ENCODE measurements at regions not wholly inside any gene's neighbourhood (a gene's known extent, or its start where the extent isn't known, plus 50 kb on each side); places are given as distances from the start of the nearest gene placed in this dataset.

DNA sequence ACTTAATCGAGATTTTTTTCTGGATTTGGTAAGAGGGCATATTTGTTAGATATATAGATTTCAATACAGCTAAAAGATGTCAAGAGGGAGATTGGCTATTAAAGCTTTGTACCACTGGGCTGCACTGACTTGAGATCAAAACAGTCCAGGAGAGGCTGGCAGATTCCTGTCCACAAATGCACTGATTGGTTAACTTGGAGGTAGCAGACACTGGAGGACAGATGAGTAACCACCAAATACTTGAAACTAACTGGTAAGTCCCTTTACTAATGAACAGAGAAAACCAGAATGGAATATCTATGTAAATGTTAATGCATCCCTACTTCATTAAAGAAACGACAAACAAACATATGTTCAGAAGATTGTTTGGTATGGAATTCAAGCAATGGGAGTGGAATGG is 416.6 kb downstream of the LRIG3 start:
- intact Hi-C loops (cut with DNase I) = no loop called here
- Histone ChIP-seq H3K27me3 (no peaks in the 10 kb centered on the region), H3K27ac (no peak overlapping the region), H3K4me3 (no peak overlapping the region), H3K9me3 (no peaks in the 10 kb centered on the region), H3K36me3 (no peaks in the 10 kb centered on the region), H3K4me1 (no peaks in the 10 kb centered on the region)
- TF ChIP-seq, protein P1, sequence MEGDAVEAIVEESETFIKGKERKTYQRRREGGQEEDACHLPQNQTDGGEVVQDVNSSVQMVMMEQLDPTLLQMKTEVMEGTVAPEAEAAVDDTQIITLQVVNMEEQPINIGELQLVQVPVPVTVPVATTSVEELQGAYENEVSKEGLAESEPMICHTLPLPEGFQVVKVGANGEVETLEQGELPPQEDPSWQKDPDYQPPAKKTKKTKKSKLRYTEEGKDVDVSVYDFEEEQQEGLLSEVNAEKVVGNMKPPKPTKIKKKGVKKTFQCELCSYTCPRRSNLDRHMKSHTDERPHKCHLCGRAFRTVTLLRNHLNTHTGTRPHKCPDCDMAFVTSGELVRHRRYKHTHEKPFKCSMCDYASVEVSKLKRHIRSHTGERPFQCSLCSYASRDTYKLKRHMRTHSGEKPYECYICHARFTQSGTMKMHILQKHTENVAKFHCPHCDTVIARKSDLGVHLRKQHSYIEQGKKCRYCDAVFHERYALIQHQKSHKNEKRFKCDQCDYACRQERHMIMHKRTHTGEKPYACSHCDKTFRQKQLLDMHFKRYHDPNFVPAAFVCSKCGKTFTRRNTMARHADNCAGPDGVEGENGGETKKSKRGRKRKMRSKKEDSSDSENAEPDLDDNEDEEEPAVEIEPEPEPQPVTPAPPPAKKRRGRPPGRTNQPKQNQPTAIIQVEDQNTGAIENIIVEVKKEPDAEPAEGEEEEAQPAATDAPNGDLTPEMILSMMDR (IDR thresholded peaks at IDR 0.05) = no peak
- DNase-seq (ENCODE audit: low spot score in 2 of 2) = no peak

DNA sequence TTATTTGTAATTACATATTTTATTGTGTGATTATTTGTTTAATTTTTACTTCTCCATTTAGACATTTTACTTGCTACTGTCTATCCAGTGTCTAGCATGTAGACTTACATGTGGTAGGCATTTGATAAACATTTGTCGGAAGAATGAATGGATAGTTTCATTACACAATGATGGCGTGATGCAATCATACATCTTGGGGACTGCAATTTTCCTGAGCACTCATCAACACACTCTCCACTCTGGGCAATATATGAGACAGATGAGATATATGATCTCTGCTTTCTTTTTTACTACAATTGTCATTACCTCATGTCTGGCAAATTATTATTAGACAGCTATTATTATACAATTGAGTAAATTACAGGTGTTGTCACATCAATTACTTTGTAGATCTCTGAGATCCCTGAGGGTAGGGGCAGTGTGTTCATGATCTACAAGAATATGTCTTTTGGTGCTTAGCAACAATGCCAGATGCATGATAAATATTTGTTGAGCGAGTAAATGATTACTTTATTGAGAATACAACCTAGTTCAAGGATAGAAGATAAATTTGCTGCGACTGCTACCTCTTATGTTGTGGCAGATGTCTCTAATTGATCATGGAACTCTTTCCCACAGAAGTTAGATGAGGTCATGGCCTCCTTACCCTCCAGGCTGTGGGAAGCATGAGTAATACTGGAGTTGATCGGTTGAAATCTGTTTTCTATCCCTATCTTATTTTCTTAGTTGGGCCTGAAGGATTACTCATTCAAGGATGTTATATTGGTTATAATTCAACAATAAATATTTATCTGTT is 416.0 kb downstream of the LRIG3 start:
- Histone ChIP-seq H3K36me3 (no peaks in the 10 kb centered on the region), H3K27me3 (no peaks in the 10 kb centered on the region), H3K4me3 (no peak overlapping the region), H3K27ac (no peak overlapping the region), H3K9me3 (no peaks in the 10 kb centered on the region), H3K4me1 (no peaks in the 10 kb centered on the region)
- intact Hi-C loops (cut with DNase I) = no loop called here
- TF ChIP-seq, protein P1 (IDR thresholded peaks at IDR 0.05) = no peak
- DNase-seq (ENCODE audit: low spot score in 2 of 2) = no peak

DNA sequence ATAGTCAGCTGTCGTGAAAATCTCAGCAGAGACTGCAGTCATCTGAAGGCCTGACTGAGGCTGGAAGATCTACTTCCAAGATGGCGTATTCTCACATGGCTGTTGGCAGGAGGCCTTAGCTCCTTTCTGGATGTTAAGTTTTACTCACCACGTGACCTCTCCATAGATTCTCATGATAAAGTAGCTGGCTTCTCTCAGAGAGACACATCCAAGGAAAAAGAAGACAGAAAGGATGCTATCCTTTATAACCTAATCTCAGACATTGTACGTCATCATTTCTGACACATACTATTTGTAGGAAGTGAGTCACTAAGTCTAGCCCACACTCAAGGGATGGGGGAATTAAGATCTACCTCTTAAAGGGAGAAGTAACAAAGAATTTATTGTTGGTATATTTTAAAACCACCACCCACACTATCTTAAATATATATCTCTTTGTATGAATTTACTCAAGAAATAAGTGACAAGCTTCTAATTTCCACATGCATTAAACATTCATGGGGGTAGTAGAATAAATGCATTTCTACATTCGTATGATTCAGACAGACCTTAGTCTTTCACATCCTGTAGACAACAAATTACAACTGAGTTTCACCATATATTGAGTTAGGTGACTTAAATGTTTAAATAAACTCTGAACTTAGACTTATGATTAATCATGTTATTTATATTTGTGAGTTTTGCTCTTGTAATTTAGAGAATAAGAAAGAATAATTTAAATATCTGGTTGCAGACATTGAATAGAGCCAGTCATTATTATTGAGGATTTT is 411.0 kb downstream of the LRIG3 start:
- intact Hi-C loops (cut with DNase I) = no loop called here
- no peaks in the 10 kb centered on the region for H3K9me3 ChIP-seq
- no peaks in the 10 kb centered on the region for H3K36me3 ChIP-seq
- no peak overlapping the region for H3K27ac ChIP-seq
- no peak overlapping the region for H3K4me3 ChIP-seq
- H3K27me3 ChIP-seq = no peaks in the 10 kb centered on the region
- no peak for DNase-seq (ENCODE audit: low spot score in 2 of 2)
- TF ChIP-seq, protein P1 (IDR thresholded peaks at IDR 0.05) = no peak
- H3K4me1 ChIP-seq = no peaks in the 10 kb centered on the region

DNA sequence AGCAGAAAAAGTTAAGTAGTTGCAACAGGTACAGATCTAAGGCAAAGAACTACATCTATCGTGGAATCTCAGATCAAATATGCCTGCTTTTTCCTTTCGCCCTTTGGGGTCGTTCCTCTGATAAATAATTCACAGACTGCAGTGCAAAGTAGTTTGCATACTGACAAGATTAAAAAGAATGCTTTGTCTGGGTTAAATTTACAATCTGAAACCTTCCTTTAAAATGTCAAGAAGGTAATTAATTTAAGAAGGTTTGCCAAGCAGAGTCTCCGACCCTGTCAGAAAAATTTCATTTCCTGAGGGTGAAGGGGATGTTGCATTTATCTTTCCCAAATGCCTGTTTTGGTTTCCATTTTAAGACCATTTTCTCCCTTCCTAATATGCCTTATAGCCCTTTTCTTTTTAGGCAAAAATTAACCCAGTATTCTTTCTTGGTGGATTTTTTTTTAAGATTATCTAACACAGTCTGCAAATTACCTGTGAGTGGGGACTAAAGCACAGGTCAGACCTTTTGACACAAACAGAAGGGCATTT is 406.9 kb downstream of the LRIG3 start:
- Histone ChIP-seq H3K27me3 (no peaks in the 10 kb centered on the region), H3K9me3 (peaks cover 0 to 8% of the 10 kb centered on the region in 2 donors), H3K36me3 (no peaks in the 10 kb centered on the region), H3K27ac (no peak overlapping the region), H3K4me1 (no peaks in the 10 kb centered on the region), H3K4me3 (no peak overlapping the region)
- intact Hi-C loops (cut with DNase I) = no loop called here
- TF ChIP-seq, protein P1 (IDR thresholded peaks at IDR 0.05) = no peak
- DNase-seq (ENCODE audit: low spot score in 2 of 2) = no peak

DNA sequence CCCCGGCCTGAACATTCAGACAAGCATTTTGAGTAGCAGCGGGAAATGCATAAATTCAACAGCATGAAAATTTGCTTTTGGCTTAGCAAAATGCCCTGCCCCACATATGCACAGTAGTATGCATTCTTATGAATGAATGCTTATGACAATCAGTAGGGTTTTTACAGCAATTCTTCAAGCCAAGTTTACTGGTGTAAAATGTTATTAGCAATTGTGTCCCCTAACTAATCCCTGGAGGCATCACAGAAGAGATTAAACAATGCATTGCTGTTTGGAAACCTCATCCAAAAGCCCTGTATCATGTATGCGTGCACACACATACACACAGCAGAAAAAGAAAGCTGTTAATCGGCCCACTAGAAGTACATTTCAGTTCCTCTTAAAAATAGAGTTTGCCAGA is 406.5 kb downstream of the LRIG3 start:
- DNase-seq (ENCODE audit: low spot score in 2 of 2) = no peak
- Histone ChIP-seq H3K4me1 (no peaks in the 10 kb centered on the region), H3K27me3 (no peaks in the 10 kb centered on the region), H3K9me3 (peaks cover 0 to 13% of the 10 kb centered on the region in 2 donors), H3K36me3 (no peaks in the 10 kb centered on the region), H3K4me3 (no peak overlapping the region), H3K27ac (no peak overlapping the region)
- TF ChIP-seq, protein P1 (IDR thresholded peaks at IDR 0.05) = no peak
- intact Hi-C loops (cut with DNase I) = no loop called here
